Nephron progenitor cell (in vitro differentiated cells): ENCODE measurements at regions not wholly inside any gene's neighbourhood (a gene's known extent, or its start where the extent isn't known, plus 50 kb on each side); places are given as distances from the start of the nearest gene placed in this dataset.

Experiments used
- DNase-seq: peaks from one replicate; pipeline ENCODE4 v3.0.0; 2021
- H3K27ac Mint-ChIP-seq: 2 replicates; pipeline ENCODE4 v1.8.0; 2021; ENCODE audit warnings: mild to moderate bottlenecking, moderate library complexity, mixed read lengths
- H3K27me3 Mint-ChIP-seq: 2 replicates; pipeline ENCODE4 v1.8.0; 2021; ENCODE audit warnings: mild to moderate bottlenecking, low read depth, mixed read lengths; ENCODE audit not compliant: poor library complexity
- H3K36me3 Mint-ChIP-seq: 2 replicates; pipeline ENCODE4 v1.8.0; 2021; ENCODE audit warnings: low read depth, mixed read lengths
- H3K4me1 Mint-ChIP-seq: 2 replicates; pipeline ENCODE4 v1.8.0; 2021; ENCODE audit warnings: mixed read lengths
- H3K4me3 Mint-ChIP-seq: 2 replicates; pipeline ENCODE4 v1.8.0; 2021; ENCODE audit warnings: mild to moderate bottlenecking, moderate library complexity, mixed read lengths
- H3K9me3 Mint-ChIP-seq: 2 replicates; pipeline ENCODE4 v1.8.0; 2021; ENCODE audit warnings: mild to moderate bottlenecking, moderate library complexity, mixed read lengths
- CTCF ChIP-seq: fragments of 200-600 bp; sonication (generic); IDR thresholded peaks from 2 replicates; pipeline ENCODE4 v1.5.0; 2021; ENCODE audit warnings: antibody characterized with exemption

- no peak overlapping the region for H3K4me3 Mint-ChIP-seq
- no peak for TF ChIP-seq CTCF
- no peak overlapping the region for H3K27ac Mint-ChIP-seq
- peaks cover 6% of the 10 kb centered on the region for H3K9me3 Mint-ChIP-seq
- no peaks in the 10 kb centered on the region for H3K36me3 Mint-ChIP-seq
- no peak for DNase-seq
- H3K4me1 Mint-ChIP-seq, result no peaks in the 10 kb centered on the region
- peaks cover 7% of the 10 kb centered on the region for H3K27me3 Mint-ChIP-seq
Observed at GRCh38 chr2:14425869-14426268, 206.6 kb upstream of the LRATD1 start.

- H3K9me3 Mint-ChIP-seq, result peaks cover 6% of the 10 kb centered on the region
- no peak overlapping the region for H3K27ac Mint-ChIP-seq
- no peaks in the 10 kb centered on the region for H3K36me3 Mint-ChIP-seq
- no peak overlapping the region for H3K4me3 Mint-ChIP-seq
- DNase-seq, result no peak
- H3K27me3 Mint-ChIP-seq, result peaks cover 7% of the 10 kb centered on the region
- TF ChIP-seq CTCF, result no peak
- no peaks in the 10 kb centered on the region for H3K4me1 Mint-ChIP-seq
Observed at GRCh38 chr2:14428056-14428455, 204.5 kb upstream of the LRATD1 start.

- Mint-ChIP-seq H3K36me3 (no peaks in the 10 kb centered on the region), H3K27me3 (peaks cover 3% of the 10 kb centered on the region), H3K9me3 (peaks cover 5% of the 10 kb centered on the region), H3K27ac (no peak overlapping the region), H3K4me3 (no peak overlapping the region), H3K4me1 (no peaks in the 10 kb centered on the region)
- no peak for DNase-seq
- TF ChIP-seq CTCF, result no peak
Observed at GRCh38 chr2:14433946-14434495, 198.5 kb upstream of the LRATD1 start.

GRCh38 chr2:14445670-14446069 is 186.8 kb upstream of the LRATD1 start:
- Mint-ChIP-seq H3K36me3 (peaks cover 6% of the 10 kb centered on the region), H3K9me3 (peaks cover 38% of the 10 kb centered on the region), H3K4me1 (no peaks in the 10 kb centered on the region), H3K4me3 (no peak overlapping the region), H3K27me3 (peaks cover under 1% of the 10 kb centered on the region), H3K27ac (no peak overlapping the region)
- TF ChIP-seq CTCF, result no peak
- no peak for DNase-seq

- no peaks in the 10 kb centered on the region for H3K27me3 Mint-ChIP-seq
- DNase-seq, result no peak
- H3K36me3 Mint-ChIP-seq, result peaks cover 6% of the 10 kb centered on the region
- no peaks in the 10 kb centered on the region for H3K4me1 Mint-ChIP-seq
- no peak overlapping the region for H3K4me3 Mint-ChIP-seq
- TF ChIP-seq CTCF, result no peak
- peaks cover 36% of the 10 kb centered on the region for H3K9me3 Mint-ChIP-seq
- no peak overlapping the region for H3K27ac Mint-ChIP-seq
Observed at GRCh38 chr2:14448340-14448739, 184.2 kb upstream of the LRATD1 start.

GRCh38 chr2:14451312-14451711 is 181.2 kb upstream of the LRATD1 start:
- no peaks in the 10 kb centered on the region for H3K27me3 Mint-ChIP-seq
- DNase-seq, result no peak
- no peaks in the 10 kb centered on the region for H3K36me3 Mint-ChIP-seq
- TF ChIP-seq CTCF, result no peak
- H3K9me3 Mint-ChIP-seq, result peaks cover 17% of the 10 kb centered on the region
- H3K4me1 Mint-ChIP-seq, result no peaks in the 10 kb centered on the region
- H3K27ac Mint-ChIP-seq, result no peak overlapping the region
- H3K4me3 Mint-ChIP-seq, result no peak overlapping the region
